NCI-H82 treated with DMSO at 0.1 percent for 48 hours (cell line): ENCODE measurements at regions not wholly inside any gene's neighbourhood (a gene's known extent, or its start where the extent isn't known, plus 50 kb on each side); places are given as distances from the start of the nearest gene placed in this dataset.
"Not testable (repeated sequence)": the region's sequence is repeated elsewhere in the genome, so short reads cannot be mapped to it uniquely, and the experiment has no call there.

Experiments used
- DNase-seq: peaks from one replicate; lab custom pipeline; 2025; ENCODE audit not compliant: unreplicated experiment; lab: John Stamatoyannopoulos, UW

DNA sequence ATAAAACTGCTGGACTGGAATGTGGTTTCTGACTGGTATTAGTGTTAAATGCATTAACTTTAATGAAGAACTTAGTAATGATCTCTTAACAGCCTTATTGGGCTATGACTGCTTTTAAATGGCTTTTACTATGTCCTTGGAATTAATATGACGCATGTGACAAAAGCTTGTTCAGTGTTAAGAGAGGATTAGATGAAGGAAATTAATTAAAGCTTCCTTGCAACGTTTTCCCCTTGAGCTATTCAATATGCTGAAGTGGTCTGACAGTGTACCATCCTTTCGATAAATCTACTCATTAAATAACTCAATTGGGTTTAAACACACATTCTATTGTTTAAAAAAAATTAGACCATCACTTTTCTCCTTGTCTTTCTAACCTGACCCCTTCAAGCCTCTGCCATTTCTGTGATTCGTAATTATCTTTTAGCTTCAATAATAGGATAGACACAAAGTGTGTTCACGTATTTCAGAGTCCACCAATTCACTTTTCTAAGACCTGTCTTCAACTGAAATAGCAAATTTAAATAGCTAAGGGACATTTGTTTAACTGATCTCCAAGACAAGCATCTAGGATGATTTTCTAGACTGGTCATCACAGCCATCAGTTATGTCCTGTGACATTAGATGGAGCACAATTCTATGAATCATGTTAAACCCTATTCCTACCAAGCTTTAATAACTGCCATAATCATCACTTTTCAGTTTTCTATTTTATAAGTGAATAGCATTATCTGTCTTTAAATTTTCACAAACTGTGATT lies 1258.0 kb upstream of the CDH9 start:
- peak; percentile 68 for DNase-seq

DNA sequence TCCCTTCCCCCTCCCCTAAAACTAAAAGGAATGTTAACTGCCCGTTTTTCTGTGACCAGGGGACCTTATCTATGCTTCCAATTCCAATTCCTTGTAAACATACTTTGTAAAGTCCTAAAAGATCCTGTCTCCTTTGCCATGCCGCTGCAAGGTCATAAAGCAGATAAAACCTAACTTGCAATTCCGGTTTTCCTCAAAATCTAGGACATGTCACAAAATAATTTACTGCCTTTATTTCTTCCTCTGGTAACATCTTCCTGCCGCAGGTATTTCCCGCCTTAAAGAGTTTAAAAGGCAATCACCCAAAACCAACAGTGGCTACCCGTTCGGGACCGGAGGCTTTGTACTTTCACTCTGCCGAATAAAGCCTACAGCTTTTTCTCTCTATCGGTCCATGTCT lies 1248.6 kb upstream of the CDH9 start:
- DNase-seq = not testable (repeated sequence)

DNA sequence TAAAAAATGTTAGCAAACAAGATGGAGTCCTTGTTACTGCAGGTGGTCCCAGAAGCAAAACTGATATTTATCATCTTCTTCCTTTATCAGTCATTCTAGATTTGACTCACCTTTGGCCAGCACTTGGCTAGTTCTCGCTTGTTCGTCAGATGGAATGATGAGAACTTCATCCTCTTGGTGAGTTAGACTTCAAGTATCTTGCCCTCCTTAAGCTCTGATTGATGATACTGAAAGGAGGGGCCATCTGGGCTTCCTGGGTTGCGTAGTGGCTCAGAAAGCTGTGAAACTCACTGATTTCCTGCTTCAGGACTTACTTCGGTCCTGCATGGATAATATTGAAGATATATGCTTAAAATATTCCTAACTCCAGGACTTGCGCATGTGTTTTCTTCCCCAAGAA lies 1248.2 kb upstream of the CDH9 start:
- no peak for DNase-seq

DNA sequence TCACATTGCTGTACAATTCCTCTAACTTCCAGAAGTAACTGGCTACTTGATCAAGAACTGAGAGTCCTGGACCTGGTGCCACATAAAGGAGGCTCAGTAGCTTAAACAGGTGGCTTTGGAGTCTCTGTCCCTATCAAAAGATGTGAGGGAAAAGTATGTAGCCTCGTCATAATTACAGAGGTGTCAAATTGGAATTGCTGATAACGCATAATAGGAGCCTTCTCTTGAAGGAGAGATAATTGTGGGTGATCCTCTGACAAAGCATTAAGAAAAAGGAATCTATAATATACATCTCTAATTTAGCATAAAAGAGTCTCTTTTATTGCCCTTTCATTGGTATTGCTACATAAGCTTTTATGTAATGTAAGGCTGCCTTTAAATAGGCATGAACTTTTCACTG lies 1246.4 kb upstream of the CDH9 start:
- no peak for DNase-seq

DNA sequence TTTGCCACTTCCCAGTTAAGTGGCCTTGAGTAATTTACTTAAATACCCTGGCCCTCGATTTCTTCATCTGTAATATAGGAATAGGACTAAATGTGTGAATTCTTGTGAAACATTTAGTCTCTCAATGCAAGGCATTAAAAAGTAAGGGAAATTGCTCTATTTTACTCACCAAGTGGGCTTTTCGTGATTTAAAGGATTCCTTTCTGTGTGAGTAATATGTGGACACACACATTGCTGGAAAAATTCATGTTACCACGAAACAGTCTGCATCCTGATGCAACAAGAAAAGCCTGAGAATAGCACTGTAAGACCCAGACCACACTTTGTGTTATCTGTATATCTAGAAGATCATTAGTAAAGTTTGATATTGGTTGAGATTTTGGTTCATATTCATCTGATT lies 1243.0 kb upstream of the CDH9 start:
- DNase-seq = no peak

DNA sequence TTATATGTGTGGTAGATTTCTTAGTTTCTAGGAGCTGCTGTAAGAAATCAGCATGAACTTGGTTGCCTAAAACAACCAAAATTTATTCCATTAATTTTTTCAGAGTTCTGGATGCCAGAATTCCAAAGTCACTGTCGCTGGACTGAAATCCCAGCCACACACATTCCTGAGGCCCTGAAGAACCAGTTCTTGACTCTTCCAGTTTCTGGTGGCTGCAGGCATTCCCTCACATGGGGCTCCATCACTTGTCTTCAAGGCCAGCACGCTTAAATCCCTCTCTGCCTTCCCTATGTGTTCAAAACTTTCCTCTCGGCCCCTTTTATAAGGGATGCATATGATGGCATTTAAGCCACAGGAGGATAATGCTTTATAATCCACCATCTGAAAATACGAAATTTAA lies 1237.5 kb upstream of the CDH9 start:
- DNase-seq = no peak

DNA sequence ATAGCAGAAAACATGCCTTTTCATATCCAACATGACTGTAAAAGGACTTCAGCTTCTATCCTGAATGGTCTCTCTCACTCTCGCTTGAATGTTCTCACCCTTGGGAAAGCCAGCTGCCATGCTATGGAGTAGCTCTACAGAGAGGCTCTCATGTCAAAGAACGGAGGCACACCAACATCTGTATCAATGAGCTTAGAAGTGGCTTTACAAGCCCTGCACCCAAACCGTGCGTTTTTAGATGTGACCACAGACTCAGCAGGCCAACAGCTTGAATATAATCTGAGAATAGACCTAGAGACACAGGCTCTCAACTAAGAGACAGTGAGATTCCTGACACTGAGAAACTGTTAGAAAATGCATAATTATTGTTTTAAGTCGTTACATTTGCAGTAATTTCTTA lies 1231.6 kb upstream of the CDH9 start:
- DNase-seq = no peak

DNA sequence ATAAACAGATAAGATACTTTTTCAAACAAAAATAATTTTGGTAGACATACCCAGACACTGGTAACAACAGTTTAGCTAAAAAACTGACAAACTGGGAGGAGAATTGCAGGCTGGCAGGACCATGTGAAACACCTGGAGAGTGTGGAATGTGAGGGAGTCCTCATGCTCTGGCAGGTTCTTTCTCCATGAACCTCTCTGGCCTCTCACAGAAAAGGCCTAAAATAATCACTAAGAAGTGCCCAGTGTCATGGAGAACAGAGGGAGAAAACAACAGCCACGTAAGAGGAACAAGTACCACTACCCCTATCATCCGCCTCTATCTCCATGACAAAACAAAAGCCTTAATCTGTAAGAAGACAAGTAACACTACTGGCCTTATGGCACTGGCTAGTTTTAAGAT lies 1227.5 kb upstream of the CDH9 start:
- DNase-seq = no peak

DNA sequence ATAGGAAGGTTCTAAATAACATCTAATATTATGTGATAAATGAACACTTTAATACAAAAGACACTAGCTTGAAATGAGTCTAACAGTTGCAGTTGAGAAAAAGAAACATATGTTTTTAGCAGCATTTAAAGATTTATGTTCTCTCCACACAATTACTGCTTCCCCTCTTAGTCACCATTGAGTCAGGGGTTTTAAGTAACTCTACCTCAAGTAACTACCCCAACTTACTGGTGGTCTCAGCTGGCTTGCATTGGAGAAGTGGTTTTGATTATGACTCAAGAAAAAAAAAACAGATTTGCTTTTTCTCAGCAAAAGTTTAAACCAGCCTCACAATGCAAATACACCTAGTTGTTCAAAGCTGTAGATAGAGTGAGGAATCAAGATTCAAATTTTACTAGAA lies 1216.5 kb upstream of the CDH9 start:
- DNase-seq = no peak

DNA sequence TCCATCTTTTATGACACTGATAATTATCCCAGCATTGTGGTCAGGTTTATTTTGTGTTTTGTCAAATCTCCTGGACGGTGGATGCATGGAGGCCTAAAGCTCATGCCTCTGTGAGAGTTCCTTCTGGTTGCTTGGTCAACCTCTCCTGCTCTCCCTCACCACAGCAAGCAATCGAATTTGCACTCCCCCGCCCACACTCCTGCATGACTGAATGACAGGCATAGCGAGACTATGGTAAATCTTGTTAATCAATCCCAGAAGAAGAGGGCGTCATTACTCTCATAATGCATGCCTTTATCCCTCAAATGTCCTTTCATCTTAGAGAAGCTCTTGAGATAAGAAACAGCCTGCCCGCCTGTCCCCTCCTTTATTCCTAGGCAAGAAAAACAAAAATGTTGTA lies 1215.0 kb upstream of the CDH9 start:
- DNase-seq = no peak

DNA sequence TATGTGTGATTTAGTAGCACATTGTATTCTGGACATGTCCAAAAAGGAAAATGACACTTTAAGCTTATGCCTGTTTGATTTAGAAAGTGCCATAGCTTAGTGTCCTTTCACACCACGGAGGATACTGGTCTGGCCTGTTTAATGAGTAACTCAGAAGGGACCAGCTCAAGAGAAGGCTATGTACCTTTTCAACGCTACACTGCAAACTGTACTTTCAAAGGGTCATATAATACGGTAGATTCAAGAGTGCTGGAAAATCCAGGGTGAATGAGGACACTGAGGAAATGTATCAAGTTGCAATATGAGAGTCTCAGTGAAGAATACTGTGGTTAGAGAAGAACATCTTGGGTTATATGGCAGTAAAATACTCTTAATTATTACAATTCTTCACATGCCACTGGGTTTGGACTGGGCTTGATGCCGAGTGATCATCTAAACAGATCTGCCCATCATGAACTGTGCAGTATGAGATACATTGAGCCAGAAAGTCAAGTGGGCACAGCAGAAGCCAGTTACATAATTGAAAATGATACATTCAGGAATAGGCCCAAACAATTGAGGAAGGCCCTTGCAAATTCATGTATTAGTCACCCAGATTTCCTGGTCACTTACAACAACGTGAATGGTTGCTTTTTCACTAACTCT lies 1211.5 kb upstream of the CDH9 start:
- DNase-seq = no peak

DNA sequence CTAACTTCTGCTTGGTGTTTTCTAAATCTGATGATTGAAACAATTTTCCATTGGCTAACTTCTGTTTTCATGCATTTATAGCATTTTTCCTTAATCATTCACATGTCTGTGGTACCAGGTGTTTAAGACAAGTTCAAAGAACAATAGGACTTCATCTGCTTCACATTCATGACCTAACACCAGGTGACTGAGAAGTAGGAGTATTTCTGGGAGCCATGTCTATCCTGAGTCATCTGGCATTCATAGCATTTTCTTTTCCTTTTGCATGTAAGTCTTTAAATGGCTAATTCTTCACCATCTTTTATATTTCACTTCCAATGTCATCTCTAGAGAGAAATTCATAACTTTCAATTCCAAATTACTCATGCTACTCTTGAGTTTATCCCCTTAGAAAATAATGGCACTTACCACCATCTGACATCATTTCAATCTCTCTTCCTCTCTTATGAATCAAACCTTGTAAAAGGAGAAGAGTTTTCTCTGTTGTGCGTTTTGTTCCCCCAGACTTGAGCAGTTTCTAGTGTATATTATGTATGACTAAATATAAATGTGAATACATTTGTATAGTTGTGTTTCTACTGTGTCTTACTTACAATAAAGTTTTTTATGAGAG lies 1196.1 kb upstream of the CDH9 start:
- DNase-seq = no peak

DNA sequence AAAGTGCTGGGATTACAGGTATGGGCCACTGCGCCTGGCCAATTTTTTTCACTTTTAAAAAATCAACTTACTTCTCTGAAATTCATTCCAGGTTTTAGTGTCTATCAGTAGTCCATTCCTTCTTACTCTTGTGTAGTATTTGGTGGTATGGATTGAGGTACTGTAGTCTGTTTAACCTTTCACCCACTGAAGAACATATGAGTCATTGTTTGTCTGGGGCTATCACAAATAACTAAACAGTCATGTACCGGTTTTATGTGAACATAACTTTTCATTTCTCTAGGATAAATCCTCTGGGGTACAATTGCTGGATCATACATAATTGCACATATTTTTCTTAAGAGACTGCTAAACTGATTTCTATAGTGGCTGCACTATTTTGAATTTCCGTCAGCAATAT lies 1188.0 kb upstream of the CDH9 start:
- no peak for DNase-seq

DNA sequence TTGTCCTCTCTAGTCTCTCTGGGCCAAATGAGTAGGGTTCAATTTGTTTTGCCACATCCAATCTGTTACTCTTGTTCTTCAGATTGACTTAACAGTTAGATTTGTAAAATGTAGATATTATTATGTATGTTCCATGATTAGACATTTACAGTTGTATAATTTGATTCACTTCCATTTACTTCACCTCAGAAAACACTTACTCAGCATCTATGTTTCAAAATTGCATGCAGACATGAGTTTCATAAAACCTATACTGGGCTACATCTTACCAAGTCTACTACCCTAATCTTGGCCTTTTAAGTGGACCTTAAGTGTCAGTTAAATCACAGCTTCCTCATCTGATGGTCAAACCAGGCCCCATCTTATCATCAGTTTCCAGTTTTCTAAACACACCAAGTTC lies 1181.2 kb upstream of the CDH9 start:
- no peak for DNase-seq

DNA sequence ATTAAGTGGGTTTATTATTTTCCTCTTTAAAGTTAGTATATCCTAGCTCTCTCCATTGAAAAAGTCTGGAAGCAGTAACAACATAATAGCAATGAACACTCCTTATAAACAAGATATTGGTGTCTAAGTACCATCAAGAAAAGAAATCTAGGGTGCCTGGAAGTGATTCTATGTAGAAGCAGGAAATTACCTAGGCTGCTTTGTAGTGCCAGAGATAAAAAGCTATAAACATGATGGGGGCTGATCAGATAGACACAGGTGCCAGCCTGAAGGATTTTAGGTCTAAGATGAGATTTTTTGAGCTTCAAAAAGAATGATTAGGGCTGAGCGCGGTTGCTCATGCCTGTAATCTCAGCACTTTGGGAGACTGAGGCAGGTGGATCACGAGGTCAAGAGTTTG lies 1179.3 kb upstream of the CDH9 start:
- no peak for DNase-seq

DNA sequence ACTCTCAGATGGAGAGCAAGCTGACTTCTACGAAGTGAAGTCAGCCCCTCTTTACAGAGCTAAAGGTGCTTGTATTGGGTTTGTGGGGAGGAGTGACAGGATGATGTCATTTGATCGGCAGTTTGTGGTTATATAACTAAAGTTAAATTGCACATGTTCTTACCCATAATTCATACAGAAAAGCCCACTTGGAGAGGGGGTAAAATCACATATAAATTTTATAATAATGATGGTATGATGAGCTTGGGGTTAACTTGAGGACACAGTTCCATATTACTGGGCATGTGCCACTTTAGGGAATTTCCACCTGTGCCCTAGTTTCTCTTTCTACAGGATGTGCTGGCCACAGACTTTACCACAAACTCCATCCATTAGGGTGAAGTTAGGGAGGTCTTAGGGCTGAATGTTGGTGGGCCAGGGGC lies 1178.6 kb upstream of the CDH9 start:
- DNase-seq = no peak

DNA sequence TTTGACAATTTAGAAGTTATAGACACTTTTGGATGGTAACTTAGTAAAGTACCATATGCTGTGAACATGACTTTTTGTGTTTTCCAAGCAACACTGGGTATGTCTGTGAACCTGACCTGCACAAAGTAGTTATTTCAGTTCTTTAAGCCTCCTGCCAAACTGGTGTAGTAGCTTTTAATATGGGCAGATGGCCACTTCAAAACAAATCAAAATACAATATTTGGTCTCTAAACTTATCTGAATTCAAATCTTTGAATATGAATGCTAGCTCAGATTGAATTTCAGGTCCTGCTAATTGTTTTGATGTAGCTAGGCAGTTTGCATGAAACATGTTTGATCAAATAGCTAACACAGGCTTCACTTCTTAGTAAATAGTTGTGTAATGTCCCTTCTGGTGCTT lies 1176.7 kb upstream of the CDH9 start:
- no peak for DNase-seq

DNA sequence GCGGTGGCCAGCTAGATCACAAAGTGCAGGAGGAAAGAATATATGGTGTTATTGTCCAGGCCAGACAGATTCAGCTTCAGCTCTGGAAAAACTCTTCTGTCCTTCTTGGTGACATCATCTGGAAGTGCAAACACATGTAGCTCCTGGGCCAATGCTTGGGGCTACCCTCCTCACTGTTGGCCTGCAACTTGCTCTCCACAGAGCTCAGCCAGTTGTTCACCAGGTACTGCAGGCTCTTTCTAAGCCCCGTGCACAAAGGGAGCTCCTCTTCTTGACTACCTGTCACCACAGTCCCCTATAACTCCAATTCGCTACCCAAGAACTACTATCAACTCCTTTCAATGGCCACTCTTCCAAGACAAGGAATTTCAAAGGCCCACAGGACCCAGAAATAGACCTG lies 1175.9 kb upstream of the CDH9 start:
- DNase-seq = no peak

DNA sequence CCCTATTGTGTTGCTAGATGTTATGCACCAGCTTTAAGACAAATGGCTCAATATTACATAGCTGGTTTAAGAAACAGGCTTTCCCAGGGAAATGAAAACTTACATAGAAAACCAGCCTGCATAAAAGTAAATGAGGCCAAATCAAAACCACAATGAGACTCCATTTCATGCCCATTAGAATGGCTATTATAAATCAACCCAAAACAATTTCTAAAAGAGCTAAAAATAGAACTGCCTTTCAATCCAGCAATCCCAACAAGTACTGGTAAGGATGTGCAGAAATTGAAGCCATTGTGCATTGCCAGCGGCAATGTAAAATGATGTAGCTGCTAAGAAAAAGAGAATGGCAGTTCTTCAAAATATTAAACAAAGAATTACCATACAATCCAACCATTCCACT lies 1170.0 kb upstream of the CDH9 start:
- DNase-seq = no peak

DNA sequence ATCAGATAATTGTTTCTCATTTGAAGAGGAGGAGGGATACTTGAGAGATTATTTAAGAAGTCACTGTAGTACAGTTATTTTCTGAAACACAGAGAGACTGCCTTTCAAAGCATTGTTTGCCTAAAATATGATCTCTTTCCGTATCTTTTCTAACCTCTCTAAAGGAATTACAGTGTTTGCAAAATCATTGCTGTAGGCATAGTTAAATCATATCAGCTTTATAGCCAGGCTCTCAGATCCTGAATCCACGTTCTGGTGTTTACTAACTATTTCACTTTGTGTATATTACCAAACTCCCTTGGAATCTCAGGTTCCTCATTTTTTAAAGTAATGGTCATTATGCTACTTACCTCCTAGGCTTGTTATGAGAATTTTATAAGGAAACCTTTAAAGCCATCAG lies 1151.6 kb upstream of the CDH9 start:
- no peak for DNase-seq

DNA sequence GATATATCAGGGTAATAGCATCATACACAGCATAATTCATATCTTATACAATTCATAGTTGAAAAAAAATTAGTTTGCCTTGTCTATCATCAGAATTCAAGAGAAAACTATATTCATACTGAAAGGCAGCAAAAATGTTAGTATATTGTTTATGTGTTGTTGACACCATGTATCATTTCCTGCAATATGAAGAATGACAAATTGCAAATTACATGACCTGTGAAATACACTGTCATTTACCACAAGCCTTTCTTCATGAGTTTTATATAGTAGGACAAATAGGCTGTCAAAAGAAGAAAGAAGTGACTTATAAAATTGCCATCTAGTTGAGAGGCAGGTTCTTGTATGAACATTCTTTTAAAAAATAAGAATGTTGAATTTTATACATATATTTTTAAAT lies 1136.3 kb upstream of the CDH9 start:
- DNase-seq = no peak

DNA sequence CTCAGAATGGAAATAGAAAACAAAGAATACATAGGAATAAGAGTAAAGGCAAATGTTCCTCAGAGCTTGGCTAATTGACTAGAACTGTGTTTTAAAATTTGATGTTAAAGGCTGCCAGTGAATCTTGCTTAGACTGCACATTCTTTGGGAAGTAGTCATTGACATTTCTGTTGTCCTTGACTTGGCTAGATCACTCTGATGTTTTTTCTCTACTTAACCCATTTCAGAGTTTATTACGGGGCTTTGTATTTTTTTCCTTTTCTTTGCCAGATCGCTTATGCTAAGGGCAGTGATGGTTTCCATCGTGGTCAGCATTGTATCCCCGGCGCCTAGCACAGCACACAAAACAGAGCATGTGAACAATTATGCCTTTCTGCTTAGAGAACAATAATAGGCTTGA lies 1126.7 kb upstream of the CDH9 start:
- DNase-seq = no peak

DNA sequence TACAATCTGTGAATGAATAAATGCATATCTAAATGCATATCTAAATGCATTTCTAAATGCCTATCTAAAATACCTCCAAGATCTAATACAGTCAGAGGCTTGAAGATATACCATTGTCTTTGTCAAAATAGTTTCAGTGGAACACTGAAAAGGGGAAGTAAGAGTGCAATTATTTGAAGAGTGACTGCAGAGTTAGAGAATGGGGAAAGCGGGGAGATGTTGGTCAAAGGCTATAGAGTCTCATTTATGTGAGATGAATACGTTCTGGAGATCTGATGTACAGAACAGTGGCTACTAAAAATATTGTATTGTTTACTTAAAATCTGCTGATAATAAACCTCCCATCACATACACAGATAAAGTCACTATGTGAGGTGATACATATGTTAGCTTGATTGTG lies 1126.2 kb upstream of the CDH9 start:
- DNase-seq = no peak
